SK-N-SH (cell line): ENCODE measurements at regions not wholly inside any gene's neighbourhood (a gene's known extent, or its start where the extent isn't known, plus 50 kb on each side); places are given as distances from the start of the nearest gene placed in this dataset.

Experiments used
- CTCF ChIA-PET: fragments of 300-600, 350-600 bp; formaldehyde crosslinking; extraction: SDS; loops from one replicate; lab custom pipeline; 2021; lab: Yijun Ruan, JAX
- POLR2A ChIA-PET: fragments of 350-600 bp; sonication (Branson Sonifier 250); formaldehyde crosslinking; extraction: SDS; loops from one replicate; lab custom pipeline; 2020; ENCODE audit warnings: antibody characterized with exemption, inconsistent platforms; lab: Yijun Ruan, JAX
- DNase-seq: peaks from one replicate; pipeline ENCODE4 v3.0.0; 2012
- H2AFZ ChIP-seq: fragments of 200-600 bp; sonication (generic); 2 replicates; pipeline ENCODE4 v1.8.1; 2016; ENCODE audit warnings: antibody characterized with exemption, mild to moderate bottlenecking, low read depth
- H3F3A ChIP-seq: fragments of 200-600 bp; sonication (generic); replicated peaks from 2 replicates; pipeline ENCODE3; 2016; ENCODE audit warnings: antibody characterized with exemption, mild to moderate bottlenecking; ENCODE audit not compliant: insufficient read depth
- H3K27ac ChIP-seq, 2 experiments: fragments of 200-500 bp in 1 of 2; fragments of 200-600 bp in 1 of 2; sonication (Bioruptor generic) in 1 of 2; sonication (generic), shearing (Covaris generic) in 1 of 2; 2 replicates each; pipeline versions ENCODE4 v1.5.1 to v1.6.1; 2014 to 2016; ENCODE audit warnings: low read depth in 2 of 2, inconsistent platforms in 1 of 2, low read length in 1 of 2, mild to moderate bottlenecking in 1 of 2, mixed read lengths in 1 of 2
- H3K27me3 ChIP-seq: fragments of 200-600 bp; sonication (generic), shearing (Covaris generic); 2 replicates; pipeline ENCODE4 v1.6.1; 2016; ENCODE audit warnings: mixed run types; ENCODE audit not compliant: insufficient read depth
- H3K36me3 ChIP-seq, 2 experiments: fragments of 200-500 bp in 1 of 2; fragments of 200-600 bp in 1 of 2; sonication (Bioruptor generic) in 1 of 2; sonication (generic) in 1 of 2; replicated peaks in 1 of 2; 2 replicates each; pipeline versions ENCODE3 to v1.5.1; 2014 to 2016; ENCODE audit warnings: low read length in 1 of 2, mild to moderate bottlenecking in 1 of 2; ENCODE audit not compliant: insufficient read depth in 2 of 2, control insufficient read depth in 1 of 2
- H3K4me1 ChIP-seq, 2 experiments: fragments of 200-500 bp in 1 of 2; fragments of 200-600 bp in 1 of 2; sonication (Bioruptor generic) in 1 of 2; sonication (generic), shearing (Covaris generic) in 1 of 2; 2 replicates each; pipeline versions ENCODE4 v1.5.1 to v1.6.1; 2014 to 2016; ENCODE audit warnings: low read depth in 1 of 2, low read length in 1 of 2, mixed run types in 1 of 2; ENCODE audit not compliant: insufficient read depth in 2 of 2, control insufficient read depth in 1 of 2
- H3K4me2 ChIP-seq: fragments of 200-600 bp; sonication (generic), shearing (Covaris generic); 2 replicates; pipeline ENCODE4 v1.6.1; 2017; ENCODE audit warnings: mixed run types
- H3K4me3 ChIP-seq, 2 experiments: fragments of 200-500 bp in 1 of 2; fragments of 200-600 bp in 1 of 2; sonication (Bioruptor generic) in 1 of 2; sonication (generic), shearing (Covaris generic) in 1 of 2; 2 replicates each; pipeline versions ENCODE4 v1.5.1 to v1.8.1; 2014 to 2016; ENCODE audit warnings: low read depth in 2 of 2, inconsistent platforms in 1 of 2, low read length in 1 of 2, mild to moderate bottlenecking in 1 of 2, mixed read lengths in 1 of 2, moderate library complexity in 1 of 2
- H3K79me2 ChIP-seq: fragments of 200-600 bp; sonication (generic); 2 replicates; pipeline ENCODE4 v1.8.1; 2017; ENCODE audit warnings: mild to moderate bottlenecking; ENCODE audit not compliant: insufficient read depth
- H3K9ac ChIP-seq: fragments of 200-600 bp; sonication (generic); 2 replicates; pipeline ENCODE4 v1.6.1; 2017; ENCODE audit warnings: mixed run types
- H3K9me2 ChIP-seq: fragments of 200-600 bp; sonication (generic); 2 replicates; pipeline ENCODE4 v1.6.1; 2017; ENCODE audit warnings: mixed run types
- H3K9me3 ChIP-seq: fragments of 200-600 bp; sonication (generic); 2 replicates; pipeline ENCODE4 v1.6.1; 2017; ENCODE audit warnings: mixed run types, mild to moderate bottlenecking, moderate library complexity
- H4K20me1 ChIP-seq: fragments of 200-600 bp; sonication (generic); 2 replicates; pipeline ENCODE4 v1.6.1; 2017; ENCODE audit warnings: mild to moderate bottlenecking, mixed run types; ENCODE audit not compliant: insufficient read depth
- CHD2 ChIP-seq: fragments of 150-350 bp; IDR thresholded peaks from 2 replicates; pipeline ENCODE4 v1.6.1; 2018; ENCODE audit warnings: low read length; ENCODE audit not compliant: partially characterized antibody
- ELF1 ChIP-seq: IDR thresholded peaks from 2 replicates; pipeline ENCODE4 v1.4.0; 2012
- FOSL2 ChIP-seq: IDR thresholded peaks from 2 replicates; pipeline ENCODE4 v1.4.0; 2012; ENCODE audit warnings: low read depth, mild to moderate bottlenecking, moderate library complexity, borderline replicate concordance
- FOXM1 ChIP-seq: IDR thresholded peaks from 2 replicates; pipeline ENCODE4 v1.4.0; 2012; ENCODE audit warnings: low read depth, mild to moderate bottlenecking
- GABPA ChIP-seq: IDR thresholded peaks from 2 replicates; pipeline ENCODE4 v1.4.0; 2012; ENCODE audit warnings: low read depth, mild to moderate bottlenecking
- IRF3 ChIP-seq: fragments of 150-350 bp; IDR thresholded peaks from 2 replicates; pipeline ENCODE4 v1.6.1; 2016; ENCODE audit warnings: mild to moderate bottlenecking, low read depth, low read length
- MAX ChIP-seq: IDR thresholded peaks from 2 replicates; pipeline ENCODE4 v1.4.0; 2012; ENCODE audit warnings: low read depth
- MXI1 ChIP-seq: IDR thresholded peaks from 2 replicates; pipeline ENCODE4 v1.6.1; 2012; ENCODE audit warnings: mild to moderate bottlenecking, low read depth, low read length, improper control_type of control experiment
- NRF1 ChIP-seq: IDR thresholded peaks from 2 replicates; pipeline ENCODE4 v1.6.1; 2012; ENCODE audit warnings: low read depth, mild to moderate bottlenecking, low read length
- PBX3 ChIP-seq: IDR thresholded peaks from 2 replicates; pipeline ENCODE4; 2012
- RXRA ChIP-seq: IDR thresholded peaks from 2 replicates; pipeline ENCODE4 v1.4.0; 2012; ENCODE audit warnings: low read depth, mild to moderate bottlenecking, borderline replicate concordance
- SIN3A ChIP-seq: IDR thresholded peaks from 2 replicates; pipeline ENCODE4 v1.6.1; 2012; ENCODE audit warnings: low read depth, mild to moderate bottlenecking, low read length, moderate library complexity, borderline replicate concordance
- TAF1 ChIP-seq: IDR thresholded peaks from 2 replicates; pipeline ENCODE4 v1.6.1; 2012; ENCODE audit warnings: low read depth, mild to moderate bottlenecking, low read length, moderate library complexity, borderline replicate concordance
- TEAD4 ChIP-seq: IDR thresholded peaks from 2 replicates; pipeline ENCODE4 v1.4.0; 2012; ENCODE audit warnings: mild to moderate bottlenecking, borderline replicate concordance; ENCODE audit not compliant: insufficient read depth
- USF1 ChIP-seq: IDR thresholded peaks from 2 replicates; pipeline ENCODE4 v1.4.0; 2012; ENCODE audit warnings: low read depth, borderline replicate concordance
- USF2 ChIP-seq: fragments of 150-350 bp; IDR thresholded peaks from 2 replicates; pipeline ENCODE4 v1.6.1; 2017; ENCODE audit warnings: antibody characterized with exemption, low read length, low read depth, borderline replicate concordance
- ZBTB33 ChIP-seq: IDR thresholded peaks from 2 replicates; pipeline ENCODE4 v1.4.0; 2012; ENCODE audit warnings: low read depth, borderline replicate concordance
- WGBS: methylation state at CpG from one replicate; pipeline ENCODE4 v1.1.6; 2017; ENCODE audit warnings: low lambda C conversion rate; 5-methylcytosine and 5-hydroxymethylcytosine counted together

GRCh38 chr3:153885359-153885758, 235.8 kb upstream of the ARHGEF26 start:
- H3K9me2 ChIP-seq, result no peaks in the 10 kb centered on the region
- H4K20me1 ChIP-seq, result no peaks in the 10 kb centered on the region
- no peaks in the 10 kb centered on the region for H3K36me3 ChIP-seq
- H3K9ac ChIP-seq, result no peak overlapping the region
- no peaks in the 10 kb centered on the region for H3K79me2 ChIP-seq
- POLR2A ChIA-PET, result no interaction called here
- DNase-seq, result no peak
- no peaks in the 10 kb centered on the region for H3F3A ChIP-seq
- H3K4me1 ChIP-seq, result no peaks in the 10 kb centered on the region; a peak in 1 of 4 replicates
- no peak overlapping the region for H3K4me2 ChIP-seq
- H2AFZ ChIP-seq, result no peak overlapping the region
- WGBS, result 26% methylated on average over 2 of the region's 2 CpGs
- no peaks in the 10 kb centered on the region for H3K27me3 ChIP-seq
- no peak overlapping the region for H3K27ac ChIP-seq
- H3K9me3 ChIP-seq, result no peaks in the 10 kb centered on the region
- CTCF ChIA-PET, result interaction anchor here (0.8 kb wide), 1 partner anchor 123 kb away, joined by 3 read pairs; no protein-coding TSS in a partner anchor
- TF ChIP-seq TEAD4 (no peak), MXI1 (no peak), ZBTB33 (no peak), ELF1 (no peak), MAX (no peak), CHD2 (no peak), NRF1 (no peak), USF1 (no peak), USF2 (no peak), IRF3 (no peak), FOSL2 (no peak), GABPA (no peak), PBX3 (no peak), TAF1 (no peak), RXRA (no peak), FOXM1 (no peak), SIN3A (no peak)
- no peak overlapping the region for H3K4me3 ChIP-seq
